K562 (cell line): ENCODE measurements at regions not wholly inside any gene's neighbourhood (a gene's known extent, or its start where the extent isn't known, plus 50 kb on each side); places are given as distances from the start of the nearest gene placed in this dataset.

ENCODE experiments used
- ATAC-seq: fragments of 200-7000 bp; cut with Tn5 transposase; 3 replicates; pipeline ENCODE4 v1.9.1; 2020; ENCODE audit warnings: moderate library complexity
- BruUV-seq: library from RNA; stranded (reverse); fragments of 400-500 nt; replicated peaks from 2 replicates; lab custom pipeline; 2021; lab: Mats Ljungman, UMichigan
- CTCF ChIA-PET: fragments of 300-600 bp; formaldehyde crosslinking; extraction: SDS; loops from one replicate; lab custom pipeline; 2021; ENCODE audit warnings: low intra/inter-chr PET ratio; lab: Yijun Ruan, JAX
- POLR2A ChIA-PET: fragments of 300-600, 350-650 bp; sonication (Branson Sonifier 250); formaldehyde crosslinking; extraction: SDS; loops from one replicate; lab custom pipeline; 2021; ENCODE audit warnings: antibody characterized with exemption, inconsistent platforms; lab: Yijun Ruan, JAX
- DNase-seq, 4 experiments: peaks; one replicate each; pipeline versions ENCODE4 v3.0.0 to v3.0.0-alpha.2; 2011 to 2018; ENCODE audit warnings: low spot score in 3 of 4, mixed read lengths in 3 of 4; ENCODE audit errors: extremely low read depth in 1 of 4
- FAIRE-seq: peaks from 2 replicates; lab custom pipeline; 2011; peaks lifted over from hg19 to GRCh38; lab: Jason Lieb, UNC
- H2AFZ ChIP-seq: 2 replicates; pipeline ENCODE4 v1.6.0; 2011; ENCODE audit warnings: low read depth, low read length, control low read depth, inconsistent platforms
- H3K27ac ChIP-seq: fragments of 200-600 bp; 3 replicates; pipeline ENCODE4 v1.8.0; 2011; ENCODE audit warnings: low read depth, mild to moderate bottlenecking, control low read depth, inconsistent platforms, low read length, moderate library complexity, mixed read lengths; ENCODE audit errors: extremely low read depth
- H3K27me3 ChIP-seq, 2 experiments: fragments of 300-600 bp in 1 of 2; 2 replicates in 1 of 2; 3 replicates in 1 of 2; pipeline versions ENCODE4 v1.6.0 to v1.8.0; 2011; ENCODE audit warnings: inconsistent platforms in 2 of 2, low read length in 2 of 2, mild to moderate bottlenecking in 1 of 2, mixed read lengths in 1 of 2, moderate library complexity in 1 of 2; ENCODE audit not compliant: control insufficient read depth in 2 of 2, insufficient read depth in 2 of 2
- H3K36me3 ChIP-seq: fragments of 300-600 bp; 3 replicates; pipeline ENCODE4 v1.8.0; 2011; ENCODE audit warnings: mild to moderate bottlenecking, low read length, inconsistent platforms; ENCODE audit not compliant: control insufficient read depth, insufficient read depth
- H3K4me1 ChIP-seq, 2 experiments: fragments of 200-600 bp in 1 of 2; replicated peaks in 1 of 2; 2 replicates in 1 of 2; 3 replicates in 1 of 2; pipeline versions ENCODE4 v1.5.1 to v1.8.0; 2011; ENCODE audit warnings: inconsistent platforms in 2 of 2, low read length in 2 of 2, mild to moderate bottlenecking in 1 of 2, mixed read lengths in 1 of 2, moderate library complexity in 1 of 2; ENCODE audit not compliant: control insufficient read depth in 2 of 2, insufficient read depth in 2 of 2
- H3K4me2 ChIP-seq: 2 replicates; pipeline ENCODE4 v1.6.1; 2011; ENCODE audit warnings: low read length, control low read depth, inconsistent platforms, mixed read lengths; ENCODE audit not compliant: insufficient read depth
- H3K4me3 ChIP-seq: fragments of 200-600 bp; sonication (generic), shearing (Covaris generic); 2 replicates; pipeline ENCODE4 v1.5.1; 2016; ENCODE audit warnings: control low read depth, inconsistent platforms
- H3K79me2 ChIP-seq: fragments of 200-600 bp; 3 replicates; pipeline ENCODE4 v1.8.0; 2011; ENCODE audit warnings: low read length, inconsistent platforms; ENCODE audit not compliant: control insufficient read depth, insufficient read depth
- H3K9ac ChIP-seq, 2 experiments: 2 replicates each; pipeline versions ENCODE4 v1.6.0 to v1.6.1; 2011; ENCODE audit warnings: low read depth in 2 of 2, low read length in 2 of 2, control low read depth in 1 of 2, inconsistent platforms in 1 of 2, mild to moderate bottlenecking in 1 of 2, mixed read lengths in 1 of 2; ENCODE audit not compliant: insufficient read depth in 1 of 2
- H3K9me1 ChIP-seq: one replicate; pipeline ENCODE4 v1.6.0; 2011; ENCODE audit warnings: inconsistent platforms, mild to moderate bottlenecking, low read length, moderate library complexity; ENCODE audit not compliant: control insufficient read depth, insufficient read depth
- H3K9me3 ChIP-seq: replicated peaks from 2 replicates; pipeline ENCODE4 v1.5.1; 2011; ENCODE audit warnings: low read depth, low read length, inconsistent platforms; ENCODE audit not compliant: control insufficient read depth, insufficient read depth
- H4K20me1 ChIP-seq: replicated peaks from 2 replicates; pipeline ENCODE4 v1.6.1; 2011; ENCODE audit warnings: low read length, inconsistent platforms, mixed read lengths; ENCODE audit not compliant: control insufficient read depth, insufficient read depth
- HIVEP1 ChIP-seq: fragments of 250-450 bp; sonication (Bioruptor Pico); IDR thresholded peaks from 2 replicates; pipeline ENCODE4 v1.4.0; 2020; ENCODE audit warnings: mild to moderate bottlenecking
- KLF1 ChIP-seq: fragments of 450-650 bp; IDR thresholded peaks from 2 replicates; pipeline ENCODE4 v1.6.1; 2016; ENCODE audit warnings: missing genetic modification characterization, missing compliant biosample characterization
- PRMT5 ChIP-seq: sonication (generic); formaldehyde crosslinking; IDR thresholded peaks from 2 replicates; pipeline ENCODE4 v1.5.0; 2020; ENCODE audit warnings: missing genetic modification reagents
- SP2 ChIP-seq: IDR thresholded peaks from 2 replicates; pipeline ENCODE4 v1.6.1; 2011; ENCODE audit warnings: mild to moderate bottlenecking, low read depth, low read length, moderate library complexity; ENCODE audit not compliant: poor library complexity, severe bottlenecking; ENCODE audit errors: extremely low read depth
- STAT5B ChIP-seq: fragments of 250-450 bp; sonication (Bioruptor Pico); IDR thresholded peaks from 2 replicates; pipeline ENCODE4 v1.8.0; 2021; ENCODE audit warnings: mild to moderate bottlenecking, inconsistent platforms
- TRIM24 ChIP-seq, 2 experiments: fragments of 450-650 bp; IDR thresholded peaks; 2 replicates each; pipeline ENCODE4 v1.6.1; 2016
- WGBS: fragments of 100-300 bp; shearing (Covaris generic); methylation state at CpG from one replicate; pipeline ENCODE4 v1.1.6; 2016; ENCODE audit warnings: low coverage, mixed read lengths; ENCODE audit not compliant: insufficient coverage; ENCODE audit errors: missing lambda C conversion rate; 5-methylcytosine and 5-hydroxymethylcytosine counted together
- in situ Hi-C: fragments of 300-500 bp; cut with MboI; formaldehyde crosslinking; loops from 4 replicates; pipeline ENCODE4 v1.15.0; 2018; ENCODE audit warnings: inconsistent platforms, mixed read lengths
- intact Hi-C: fragments of 100-400 bp; cut with micrococcal nuclease; formaldehyde crosslinking; loops from 2 replicates; pipeline ENCODE4 v1.14.2; 2022
- TF ChIP-seq, protein P1 (sequence below): fragments of 450-650 bp; formaldehyde crosslinking; IDR thresholded peaks from 2 replicates; pipeline ENCODE4 v1.4.0; 2022; ENCODE audit warnings: missing genetic modification characterization
- TF ChIP-seq, protein P2 (sequence below), 2 experiments: fragments of 250-450 bp in 1 of 2; fragments of 450-650 bp in 1 of 2; sonication (Bioruptor Pico) in 1 of 2; IDR thresholded peaks; 2 replicates each; pipeline versions ENCODE4 v1.6.1 to v1.8.0; 2016 to 2021; ENCODE audit warnings: mild to moderate bottlenecking in 2 of 2, moderate library complexity in 2 of 2, missing compliant biosample characterization in 1 of 2, missing genetic modification characterization in 1 of 2
- TF ChIP-seq, protein P3 (sequence below): sonication (generic); formaldehyde crosslinking; IDR thresholded peaks from 2 replicates; pipeline ENCODE4 v1.8.1; 2023; ENCODE audit warnings: mild to moderate bottlenecking, missing genetic modification reagents
- TF ChIP-seq, protein P4 (sequence below): fragments of 250-450 bp; sonication (Bioruptor Pico); IDR thresholded peaks from 2 replicates; pipeline ENCODE4 v1.4.0; 2020; ENCODE audit warnings: mild to moderate bottlenecking

DNA sequence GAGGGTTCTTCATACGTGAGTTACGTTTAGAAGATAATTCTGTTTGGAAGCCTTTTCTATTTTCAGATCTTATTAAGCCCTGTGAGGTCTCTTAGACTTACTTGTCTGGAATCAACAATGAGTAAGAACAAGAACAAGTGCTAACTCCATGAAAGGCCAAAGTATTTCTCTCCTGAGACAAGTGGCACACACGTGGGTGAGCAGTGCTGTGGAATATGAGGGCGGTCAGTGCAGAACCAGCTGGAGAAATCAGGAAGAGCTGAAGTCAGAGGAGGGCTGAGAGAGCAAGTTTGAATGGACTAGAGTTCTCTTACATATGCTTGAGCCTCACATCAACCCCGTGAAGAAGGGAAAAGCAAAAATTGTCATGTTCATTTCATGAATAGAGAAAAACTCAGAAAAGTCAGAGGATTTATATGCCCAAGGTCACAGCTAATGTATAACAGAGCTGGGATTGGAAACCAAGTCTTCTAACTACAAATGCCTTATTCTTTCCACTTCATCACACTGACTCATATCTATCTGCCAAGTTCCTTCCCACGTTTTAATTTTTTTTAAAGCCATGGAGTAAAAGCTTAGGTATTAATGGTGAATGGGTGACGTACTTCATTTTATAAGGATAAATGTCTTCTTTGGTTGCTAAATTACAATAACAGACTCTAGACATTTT is 201.3 kb upstream of the DTNBP1 start:
- H3K9me3 ChIP-seq, result no peaks in the 10 kb centered on the region
- WGBS, result 56% methylated on average over 7 of the region's 7 CpGs
- FAIRE-seq, result no peak

GRCh38 chr6:15862810-15863209 is 200.0 kb upstream of the DTNBP1 start:
- ChIA-PET CTCF (no interaction called here), POLR2A (interaction anchor here (0.7 kb wide), 1 partner anchor 17 kb away, joined by 3 read pairs; no protein-coding TSS in a partner anchor)
- H3K4me2 ChIP-seq, result no peak overlapping the region
- 25% methylated on average over 1 of the region's 1 CpG for WGBS
- no peaks in the 10 kb centered on the region for H4K20me1 ChIP-seq
- no peaks in the 10 kb centered on the region for H3K79me2 ChIP-seq
- no peaks in the 10 kb centered on the region for H3K36me3 ChIP-seq
- in situ Hi-C loops (no loop called here), intact Hi-C loops (no loop called here)
- H3K27me3 ChIP-seq, result no peaks in the 10 kb centered on the region
- ATAC-seq (no peak), FAIRE-seq (no peak), DNase-seq (no peak)
- no TSS peak for BruUV-seq
- H3K9me3 ChIP-seq, result no peaks in the 10 kb centered on the region
- no peak overlapping the region for H3K27ac ChIP-seq
- no peaks in the 10 kb centered on the region for H3K4me1 ChIP-seq
- H3K9me1 ChIP-seq, result no peaks in the 10 kb centered on the region
- H3K4me3 ChIP-seq, result no peak overlapping the region
- H3K9ac ChIP-seq, result no peak overlapping the region
- 0 out of 2 replicates have a peak overlapping the region, but pooled peaks have one; percentile 18 for H2AFZ ChIP-seq
- TF ChIP-seq, protein P1, sequence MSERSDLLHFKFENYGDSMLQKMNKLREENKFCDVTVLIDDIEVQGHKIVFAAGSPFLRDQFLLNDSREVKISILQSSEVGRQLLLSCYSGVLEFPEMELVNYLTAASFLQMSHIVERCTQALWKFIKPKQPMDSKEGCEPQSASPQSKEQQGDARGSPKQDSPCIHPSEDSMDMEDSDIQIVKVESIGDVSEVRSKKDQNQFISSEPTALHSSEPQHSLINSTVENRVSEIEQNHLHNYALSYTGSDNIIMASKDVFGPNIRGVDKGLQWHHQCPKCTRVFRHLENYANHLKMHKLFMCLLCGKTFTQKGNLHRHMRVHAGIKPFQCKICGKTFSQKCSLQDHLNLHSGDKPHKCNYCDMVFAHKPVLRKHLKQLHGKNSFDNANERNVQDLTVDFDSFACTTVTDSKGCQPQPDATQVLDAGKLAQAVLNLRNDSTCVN (CRISPR knock-in tag), result no peak
- TF ChIP-seq HIVEP1 (CRISPR knock-in tag), result no peak
- no peak for TF ChIP-seq PRMT5
- no peak for TF ChIP-seq STAT5B (CRISPR knock-in tag)
- TF ChIP-seq, protein P2, sequence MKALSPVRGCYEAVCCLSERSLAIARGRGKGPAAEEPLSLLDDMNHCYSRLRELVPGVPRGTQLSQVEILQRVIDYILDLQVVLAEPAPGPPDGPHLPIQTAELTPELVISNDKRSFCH (CRISPR knock-in tag; IDR thresholded peaks at IDR 0.05), result no peak
- TF ChIP-seq, protein P2 (tag; IDR thresholded peaks at IDR 0.05), result no peak
- TF ChIP-seq, protein P3, sequence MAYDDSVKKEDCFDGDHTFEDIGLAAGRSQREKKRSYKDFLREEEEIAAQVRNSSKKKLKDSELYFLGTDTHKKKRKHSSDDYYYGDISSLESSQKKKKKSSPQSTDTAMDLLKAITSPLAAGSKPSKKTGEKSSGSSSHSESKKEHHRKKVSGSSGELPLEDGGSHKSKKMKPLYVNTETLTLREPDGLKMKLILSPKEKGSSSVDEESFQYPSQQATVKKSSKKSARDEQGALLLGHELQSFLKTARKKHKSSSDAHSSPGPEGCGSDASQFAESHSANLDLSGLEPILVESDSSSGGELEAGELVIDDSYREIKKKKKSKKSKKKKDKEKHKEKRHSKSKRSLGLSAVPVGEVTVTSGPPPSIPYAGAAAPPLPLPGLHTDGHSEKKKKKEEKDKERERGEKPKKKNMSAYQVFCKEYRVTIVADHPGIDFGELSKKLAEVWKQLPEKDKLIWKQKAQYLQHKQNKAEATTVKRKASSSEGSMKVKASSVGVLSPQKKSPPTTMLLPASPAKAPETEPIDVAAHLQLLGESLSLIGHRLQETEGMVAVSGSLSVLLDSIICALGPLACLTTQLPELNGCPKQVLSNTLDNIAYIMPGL, result no peak
- no peak for TF ChIP-seq TRIM24 (IDR thresholded peaks at IDR 0.05)
- TF ChIP-seq, protein P4, sequence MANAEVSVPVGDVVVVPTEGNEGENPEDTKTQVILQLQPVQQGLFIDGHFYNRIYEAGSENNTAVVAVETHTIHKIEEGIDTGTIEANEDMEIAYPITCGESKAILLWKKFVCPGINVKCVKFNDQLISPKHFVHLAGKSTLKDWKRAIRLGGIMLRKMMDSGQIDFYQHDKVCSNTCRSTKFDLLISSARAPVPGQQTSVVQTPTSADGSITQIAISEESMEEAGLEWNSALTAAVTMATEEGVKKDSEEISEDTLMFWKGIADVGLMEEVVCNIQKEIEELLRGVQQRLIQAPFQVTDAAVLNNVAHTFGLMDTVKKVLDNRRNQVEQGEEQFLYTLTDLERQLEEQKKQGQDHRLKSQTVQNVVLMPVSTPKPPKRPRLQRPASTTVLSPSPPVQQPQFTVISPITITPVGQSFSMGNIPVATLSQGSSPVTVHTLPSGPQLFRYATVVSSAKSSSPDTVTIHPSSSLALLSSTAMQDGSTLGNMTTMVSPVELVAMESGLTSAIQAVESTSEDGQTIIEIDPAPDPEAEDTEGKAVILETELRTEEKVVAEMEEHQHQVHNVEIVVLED (CRISPR knock-in tag), result no peak
- no peak for TF ChIP-seq SP2

More for the DNA sequence above, 201.3 kb upstream of the DTNBP1 start:
- ChIA-PET CTCF (no interaction called here), POLR2A (interaction anchor here (0.5 to 1.9 kb wide), 3 partner anchors 10 to 46 kb away, joined by 3 to 4 read pairs (median 3); no protein-coding TSS in a partner anchor)
- no TSS peak for BruUV-seq
- in situ Hi-C loops, result no loop called here
- H3K27me3 ChIP-seq, result no peaks in the 10 kb centered on the region
- TF ChIP-seq KLF1 (tag), result no peak
- ATAC-seq (no peak), DNase-seq (no peak)
- no peaks in the 10 kb centered on the region for H3K79me2 ChIP-seq
- H3K9ac ChIP-seq, result no peak overlapping the region
- H3K4me3 ChIP-seq, result no peak overlapping the region
- H3K4me1 ChIP-seq, result no peaks in the 10 kb centered on the region
- intact Hi-C loops, result no loop called here
- no peak overlapping the region for H3K4me2 ChIP-seq
- peak overlapping the region; percentile 58 for H2AFZ ChIP-seq
- H4K20me1 ChIP-seq, result no peaks in the 10 kb centered on the region
- no peak overlapping the region for H3K27ac ChIP-seq
- H3K36me3 ChIP-seq, result no peaks in the 10 kb centered on the region
- H3K9me1 ChIP-seq, result no peaks in the 10 kb centered on the region
